Smooth muscle cell (in vitro differentiated cells): ENCODE measurements at regions not wholly inside any gene's neighbourhood (a gene's known extent, or its start where the extent isn't known, plus 50 kb on each side); places are given as distances from the start of the nearest gene placed in this dataset.

Experiments used
- DNase-seq: peaks from one replicate; lab custom pipeline; 2025; ENCODE audit not compliant: unreplicated experiment; lab: John Stamatoyannopoulos, UW
- H2AFZ ChIP-seq: fragments of 200-600 bp; sonication (generic); 2 replicates; pipeline ENCODE4 v1.6.0; 2016; ENCODE audit warnings: antibody characterized with exemption, low read depth, mild to moderate bottlenecking
- H3F3A ChIP-seq: fragments of 200-600 bp; sonication (generic); 2 replicates; pipeline ENCODE4 v1.6.0; 2017; ENCODE audit warnings: antibody characterized with exemption, low read depth
- H3K27ac ChIP-seq: fragments of 200-600 bp; sonication (generic); 2 replicates; pipeline ENCODE4 v1.5.1; 2016; ENCODE audit warnings: low read depth, mild to moderate bottlenecking
- H3K27me3 ChIP-seq: fragments of 200-600 bp; sonication (generic); 2 replicates; pipeline ENCODE4 v1.6.1; 2016; ENCODE audit warnings: low read depth, mild to moderate bottlenecking
- H3K36me3 ChIP-seq: fragments of 200-600 bp; sonication (generic); 2 replicates; pipeline ENCODE4 v1.5.1; 2016; ENCODE audit warnings: low read depth
- H3K4me1 ChIP-seq: fragments of 200-600 bp; sonication (generic); 2 replicates; pipeline ENCODE4 v1.5.1; 2016; ENCODE audit warnings: low read depth
- H3K4me2 ChIP-seq: fragments of 200-600 bp; sonication (generic); 2 replicates; pipeline ENCODE4 v1.6.0; 2016; ENCODE audit warnings: mild to moderate bottlenecking
- H3K4me3 ChIP-seq: fragments of 200-600 bp; sonication (generic); 2 replicates; pipeline ENCODE4 v1.5.1; 2016; ENCODE audit warnings: mild to moderate bottlenecking
- H3K79me2 ChIP-seq: fragments of 200-600 bp; sonication (generic); 2 replicates; pipeline ENCODE4 v1.6.0; 2016; ENCODE audit warnings: low read depth, mild to moderate bottlenecking
- H3K9ac ChIP-seq: fragments of 200-600 bp; sonication (generic); 2 replicates; pipeline ENCODE4 v1.6.0; 2016; ENCODE audit warnings: low read depth
- H3K9me3 ChIP-seq: fragments of 200-600 bp; sonication (generic); replicated peaks from 2 replicates; pipeline ENCODE4 v1.5.1; 2016; ENCODE audit warnings: low read depth
- H4K20me1 ChIP-seq: fragments of 200-600 bp; sonication (generic); 2 replicates; pipeline ENCODE4 v1.6.0; 2016; ENCODE audit warnings: low read depth
- WGBS: methylation state at CpG from one replicate; pipeline ENCODE4 v1.1.7; 2016; ENCODE audit warnings: low lambda C conversion rate; 5-methylcytosine and 5-hydroxymethylcytosine counted together
- TF ChIP-seq, protein P1 (sequence below): fragments of 200-600 bp; sonication (generic); IDR thresholded peaks from 2 replicates; pipeline ENCODE4 v1.5.1; 2017; ENCODE audit warnings: borderline replicate concordance, mild to moderate bottlenecking, antibody characterized with exemption; ENCODE audit not compliant: insufficient read depth, poor library complexity, severe bottlenecking

GRCh38 chr3:102057781-102058421 lies 208.6 kb downstream of the NFKBIZ start:
- Histone ChIP-seq H2AFZ (no peak overlapping the region), H3K9me3 (no peaks in the 10 kb centered on the region), H3K27ac (no peak overlapping the region), H3K36me3 (no peaks in the 10 kb centered on the region), H3K4me1 (no peaks in the 10 kb centered on the region), H3K9ac (no peak overlapping the region), H3F3A (no peaks in the 10 kb centered on the region), H4K20me1 (no peaks in the 10 kb centered on the region), H3K27me3 (no peaks in the 10 kb centered on the region), H3K4me3 (no peak overlapping the region), H3K79me2 (no peaks in the 10 kb centered on the region), H3K4me2 (no peak overlapping the region)
- DNase-seq, result no peak
- TF ChIP-seq, protein P1, sequence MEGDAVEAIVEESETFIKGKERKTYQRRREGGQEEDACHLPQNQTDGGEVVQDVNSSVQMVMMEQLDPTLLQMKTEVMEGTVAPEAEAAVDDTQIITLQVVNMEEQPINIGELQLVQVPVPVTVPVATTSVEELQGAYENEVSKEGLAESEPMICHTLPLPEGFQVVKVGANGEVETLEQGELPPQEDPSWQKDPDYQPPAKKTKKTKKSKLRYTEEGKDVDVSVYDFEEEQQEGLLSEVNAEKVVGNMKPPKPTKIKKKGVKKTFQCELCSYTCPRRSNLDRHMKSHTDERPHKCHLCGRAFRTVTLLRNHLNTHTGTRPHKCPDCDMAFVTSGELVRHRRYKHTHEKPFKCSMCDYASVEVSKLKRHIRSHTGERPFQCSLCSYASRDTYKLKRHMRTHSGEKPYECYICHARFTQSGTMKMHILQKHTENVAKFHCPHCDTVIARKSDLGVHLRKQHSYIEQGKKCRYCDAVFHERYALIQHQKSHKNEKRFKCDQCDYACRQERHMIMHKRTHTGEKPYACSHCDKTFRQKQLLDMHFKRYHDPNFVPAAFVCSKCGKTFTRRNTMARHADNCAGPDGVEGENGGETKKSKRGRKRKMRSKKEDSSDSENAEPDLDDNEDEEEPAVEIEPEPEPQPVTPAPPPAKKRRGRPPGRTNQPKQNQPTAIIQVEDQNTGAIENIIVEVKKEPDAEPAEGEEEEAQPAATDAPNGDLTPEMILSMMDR, result no peak

- TF ChIP-seq, protein P1, result no peak
- H3F3A ChIP-seq, result no peaks in the 10 kb centered on the region
- H3K36me3 ChIP-seq, result no peaks in the 10 kb centered on the region
- H3K4me3 ChIP-seq, result no peak overlapping the region
- 87% methylated on average over 8 of the region's 8 CpGs for WGBS
- H3K9ac ChIP-seq, result no peak overlapping the region
- no peaks in the 10 kb centered on the region for H3K27me3 ChIP-seq
- H3K27ac ChIP-seq, result no peak overlapping the region
- H2AFZ ChIP-seq, result no peak overlapping the region
- DNase-seq, result no peak
- H3K4me2 ChIP-seq, result no peak overlapping the region
- no peaks in the 10 kb centered on the region for H4K20me1 ChIP-seq
- no peaks in the 10 kb centered on the region for H3K79me2 ChIP-seq
- no peaks in the 10 kb centered on the region for H3K4me1 ChIP-seq
- no peaks in the 10 kb centered on the region for H3K9me3 ChIP-seq
These were observed 210.0 kb downstream of the NFKBIZ start for GRCh38 chr3:102059145-102059943.

DNA sequence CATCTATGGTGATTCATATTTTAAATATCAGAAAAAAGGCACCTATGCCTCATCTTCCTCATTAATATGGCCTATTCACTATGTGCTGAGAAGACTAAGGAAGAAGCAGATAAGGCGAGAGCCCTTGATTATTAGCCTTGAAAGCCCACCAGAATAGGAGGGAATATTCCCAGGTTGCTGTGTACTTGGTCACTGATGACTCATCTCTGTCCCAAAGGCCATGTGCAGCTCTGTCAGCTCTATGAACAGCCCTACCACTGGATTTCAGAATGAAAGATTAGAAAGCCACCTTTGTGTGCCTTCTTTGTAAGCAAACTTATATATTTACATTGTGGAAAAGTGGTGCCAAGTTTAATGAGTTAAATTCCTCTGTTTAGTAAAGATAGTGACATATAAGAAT lies 211.5 kb downstream of the NFKBIZ start:
- Histone ChIP-seq H2AFZ (peak overlapping the region; percentile 54), H3K4me1 (no peaks in the 10 kb centered on the region), H3K27me3 (no peaks in the 10 kb centered on the region), H3K4me3 (no peak overlapping the region), H3K9ac (no peak overlapping the region), H3F3A (no peaks in the 10 kb centered on the region), H3K79me2 (no peaks in the 10 kb centered on the region), H3K27ac (no peak overlapping the region), H3K9me3 (no peaks in the 10 kb centered on the region), H4K20me1 (no peaks in the 10 kb centered on the region), H3K36me3 (no peaks in the 10 kb centered on the region), H3K4me2 (no peak overlapping the region)
- TF ChIP-seq, protein P1, result no peak
- WGBS, result 56% methylated on average over 1 of the region's 1 CpG
- DNase-seq, result no peak

DNA sequence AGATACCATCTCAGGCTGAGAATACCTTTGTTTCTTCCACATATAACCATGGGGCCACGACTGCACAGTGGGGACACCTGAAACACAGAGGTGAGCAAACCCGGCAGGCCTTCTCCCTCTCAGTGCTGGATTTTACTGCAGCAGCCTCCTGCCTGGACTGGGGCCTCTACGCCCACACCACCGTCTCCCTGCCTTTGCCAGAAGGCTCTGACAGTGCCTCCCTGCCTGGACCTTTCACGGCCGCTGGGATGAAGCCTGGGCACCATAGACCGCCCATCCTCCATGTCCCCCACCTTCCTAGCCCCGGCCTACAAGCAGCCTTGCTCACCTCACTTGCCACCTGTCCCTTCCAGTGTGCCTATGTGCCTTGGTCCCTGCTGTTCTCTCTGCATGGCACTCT lies 214.3 kb downstream of the NFKBIZ start:
- no peak for DNase-seq
- Histone ChIP-seq H3K36me3 (no peaks in the 10 kb centered on the region), H2AFZ (no peak overlapping the region), H3K27me3 (no peaks in the 10 kb centered on the region), H3K4me3 (no peak overlapping the region), H3K79me2 (no peaks in the 10 kb centered on the region), H3K4me2 (no peak overlapping the region), H3K27ac (no peak overlapping the region), H3F3A (no peaks in the 10 kb centered on the region), H3K9ac (no peak overlapping the region), H3K4me1 (no peaks in the 10 kb centered on the region), H3K9me3 (no peaks in the 10 kb centered on the region), H4K20me1 (no peaks in the 10 kb centered on the region)
- TF ChIP-seq, protein P1, result no peak
- 88% methylated on average over 8 of the region's 8 CpGs for WGBS
